AG09319 (cell line): ENCODE measurements at regions not wholly inside any gene's neighbourhood (a gene's known extent, or its start where the extent isn't known, plus 50 kb on each side); places are given as distances from the start of the nearest gene placed in this dataset.
"Not testable (repeated sequence)": the region's sequence is repeated elsewhere in the genome, so short reads cannot be mapped to it uniquely, and the experiment has no call there.

ENCODE experiments used
- DNase-seq: peaks from one replicate; pipeline ENCODE4 v3.0.0-alpha.2; 2010; ENCODE audit warnings: low read depth; ENCODE audit errors: extremely low read depth
- TF ChIP-seq, protein P1 (sequence below): IDR thresholded peaks from 2 replicates; pipeline ENCODE4 v1.5.1; 2011; ENCODE audit warnings: low read depth, mild to moderate bottlenecking, inconsistent platforms, low read length, moderate library complexity

- DNase-seq = no peak
- TF ChIP-seq, protein P1, sequence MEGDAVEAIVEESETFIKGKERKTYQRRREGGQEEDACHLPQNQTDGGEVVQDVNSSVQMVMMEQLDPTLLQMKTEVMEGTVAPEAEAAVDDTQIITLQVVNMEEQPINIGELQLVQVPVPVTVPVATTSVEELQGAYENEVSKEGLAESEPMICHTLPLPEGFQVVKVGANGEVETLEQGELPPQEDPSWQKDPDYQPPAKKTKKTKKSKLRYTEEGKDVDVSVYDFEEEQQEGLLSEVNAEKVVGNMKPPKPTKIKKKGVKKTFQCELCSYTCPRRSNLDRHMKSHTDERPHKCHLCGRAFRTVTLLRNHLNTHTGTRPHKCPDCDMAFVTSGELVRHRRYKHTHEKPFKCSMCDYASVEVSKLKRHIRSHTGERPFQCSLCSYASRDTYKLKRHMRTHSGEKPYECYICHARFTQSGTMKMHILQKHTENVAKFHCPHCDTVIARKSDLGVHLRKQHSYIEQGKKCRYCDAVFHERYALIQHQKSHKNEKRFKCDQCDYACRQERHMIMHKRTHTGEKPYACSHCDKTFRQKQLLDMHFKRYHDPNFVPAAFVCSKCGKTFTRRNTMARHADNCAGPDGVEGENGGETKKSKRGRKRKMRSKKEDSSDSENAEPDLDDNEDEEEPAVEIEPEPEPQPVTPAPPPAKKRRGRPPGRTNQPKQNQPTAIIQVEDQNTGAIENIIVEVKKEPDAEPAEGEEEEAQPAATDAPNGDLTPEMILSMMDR = no peak
These were observed 384.0 kb upstream of the DIPK2B start for GRCh38 chrX:45584717-45585116.

DNA sequence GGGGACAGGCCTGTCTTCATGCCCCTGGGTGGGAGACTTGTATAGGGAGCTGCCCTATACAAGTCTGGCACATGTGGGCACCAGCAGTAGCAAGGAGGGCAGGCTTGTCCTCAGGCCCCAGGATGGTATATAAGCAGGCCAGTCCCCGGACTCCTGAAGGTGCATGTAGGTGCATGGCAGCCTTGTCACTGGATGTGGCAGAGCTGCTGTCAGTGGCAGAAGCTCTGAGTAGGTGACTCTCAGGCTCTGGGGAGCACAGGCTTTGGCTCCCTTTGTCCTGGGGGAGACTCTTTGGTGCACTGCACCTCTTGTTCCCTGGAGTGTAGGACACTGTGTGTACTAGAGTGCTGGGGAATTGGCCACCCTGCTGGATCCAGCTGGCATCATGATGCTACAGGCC is 376.7 kb upstream of the DIPK2B start:
- TF ChIP-seq, protein P1 = no peak
- no peak for DNase-seq

- TF ChIP-seq, protein P1 = no peak
These were observed 370.8 kb upstream of the DIPK2B start for GRCh38 chrX:45571453-45571852.

DNA sequence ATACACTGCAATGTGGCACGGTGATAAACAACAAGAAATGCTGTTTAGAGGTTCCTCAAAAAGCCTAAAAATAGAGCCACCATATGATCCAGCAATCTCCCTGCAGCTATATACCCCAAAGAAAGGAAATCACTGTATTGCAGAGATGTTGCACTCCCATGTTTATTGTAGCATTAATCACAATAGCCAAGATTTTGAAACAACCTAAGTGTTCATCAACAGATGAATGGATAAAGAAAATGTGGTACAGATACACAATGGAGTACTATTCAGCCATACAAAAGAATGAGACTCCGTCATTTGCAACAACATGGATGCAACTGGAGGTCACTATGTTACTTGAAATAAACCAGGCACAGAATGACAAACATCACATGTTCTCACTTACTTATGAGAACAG is 365.8 kb upstream of the DIPK2B start:
- TF ChIP-seq, protein P1 = no peak
- no peak for DNase-seq

More at GRCh38 chrX:45571453-45571852, 370.8 kb upstream of the DIPK2B start:
- no peak for DNase-seq

- TF ChIP-seq, protein P1 = peak; percentile 12
- DNase-seq = no peak
These were observed 356.7 kb upstream of the DIPK2B start for GRCh38 chrX:45557387-45557786.

GRCh38 chrX:45554736-45555135 is 354.1 kb upstream of the DIPK2B start:
- no peak for DNase-seq
- TF ChIP-seq, protein P1 = no peak

DNA sequence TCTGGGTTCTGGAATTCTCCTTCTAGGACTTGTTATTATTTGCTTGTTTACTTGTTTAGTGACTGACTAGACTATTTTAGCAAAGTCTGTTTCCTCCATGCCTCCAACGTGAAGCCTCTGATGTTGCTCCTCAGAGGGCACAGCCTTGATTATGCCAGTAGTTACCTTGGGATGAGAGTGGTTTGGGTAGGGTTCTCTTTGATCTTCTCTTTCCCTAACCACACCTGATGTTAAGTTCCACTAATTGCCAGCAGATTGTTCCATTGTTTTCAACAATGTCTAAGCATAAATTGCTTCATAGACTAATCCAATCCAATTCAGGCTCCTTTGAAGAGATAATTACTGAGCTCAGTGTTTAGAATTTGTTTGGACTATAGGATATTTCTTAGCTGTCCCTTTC is 352.7 kb upstream of the DIPK2B start:
- DNase-seq = no peak
- TF ChIP-seq, protein P1 = no peak

DNA sequence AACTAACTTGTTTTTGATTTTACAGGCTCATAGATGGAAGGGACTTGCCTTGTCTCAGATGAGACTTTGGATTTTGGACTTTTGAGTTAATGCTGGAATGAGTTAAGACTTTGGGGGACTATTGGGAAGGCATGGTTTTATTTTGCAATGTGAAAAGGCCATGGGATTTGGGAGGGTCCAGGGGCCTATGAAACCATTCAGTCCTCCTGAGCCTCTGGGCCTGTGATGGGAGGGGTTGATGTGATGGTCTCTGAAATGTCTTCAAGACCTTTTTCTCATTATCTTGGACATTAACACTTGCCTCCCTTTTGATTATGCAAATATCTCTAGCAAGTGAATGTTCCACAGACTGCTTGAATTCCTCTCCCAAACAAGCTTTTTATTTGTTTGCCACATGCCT is 346.0 kb upstream of the DIPK2B start:
- not testable (repeated sequence) for DNase-seq
